LNCAP (cell line): ENCODE measurements at regions not wholly inside any gene's neighbourhood (a gene's known extent, or its start where the extent isn't known, plus 50 kb on each side); places are given as distances from the start of the nearest gene placed in this dataset.

ENCODE experiments used
- TF ChIP-seq, protein P1 (sequence below): fragments of 450-650 bp; IDR thresholded peaks from 2 replicates; pipeline ENCODE4 v1.5.1; 2017; ENCODE audit warnings: mild to moderate bottlenecking

DNA sequence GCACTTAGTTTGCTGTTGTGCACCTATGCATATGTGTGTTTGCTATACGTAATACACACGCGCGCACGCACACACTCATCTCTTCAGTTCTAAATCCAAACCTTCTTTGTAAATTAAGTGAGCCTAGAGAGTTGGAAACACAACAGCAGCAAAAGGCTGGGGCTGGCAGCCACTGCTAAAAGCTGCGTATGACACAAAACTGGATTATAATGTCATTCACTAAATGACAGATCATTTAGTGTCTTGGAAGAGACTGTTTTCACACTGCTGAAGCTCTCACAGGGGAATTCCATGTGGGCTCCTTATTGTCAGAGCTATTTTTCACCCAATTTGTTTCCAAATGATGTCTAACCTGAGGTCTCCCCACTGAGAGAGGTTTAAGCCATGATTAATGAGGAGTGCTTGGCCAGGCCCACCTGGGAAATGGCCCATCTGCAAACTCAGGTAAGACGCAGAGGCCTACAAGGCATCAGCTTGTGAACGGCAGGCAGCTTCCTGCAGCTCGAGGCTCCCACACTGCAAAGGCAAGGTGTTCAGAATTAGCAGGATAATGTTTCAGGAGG lies 94.2 kb downstream of the OLIG3 start:
- TF ChIP-seq, protein P1, sequence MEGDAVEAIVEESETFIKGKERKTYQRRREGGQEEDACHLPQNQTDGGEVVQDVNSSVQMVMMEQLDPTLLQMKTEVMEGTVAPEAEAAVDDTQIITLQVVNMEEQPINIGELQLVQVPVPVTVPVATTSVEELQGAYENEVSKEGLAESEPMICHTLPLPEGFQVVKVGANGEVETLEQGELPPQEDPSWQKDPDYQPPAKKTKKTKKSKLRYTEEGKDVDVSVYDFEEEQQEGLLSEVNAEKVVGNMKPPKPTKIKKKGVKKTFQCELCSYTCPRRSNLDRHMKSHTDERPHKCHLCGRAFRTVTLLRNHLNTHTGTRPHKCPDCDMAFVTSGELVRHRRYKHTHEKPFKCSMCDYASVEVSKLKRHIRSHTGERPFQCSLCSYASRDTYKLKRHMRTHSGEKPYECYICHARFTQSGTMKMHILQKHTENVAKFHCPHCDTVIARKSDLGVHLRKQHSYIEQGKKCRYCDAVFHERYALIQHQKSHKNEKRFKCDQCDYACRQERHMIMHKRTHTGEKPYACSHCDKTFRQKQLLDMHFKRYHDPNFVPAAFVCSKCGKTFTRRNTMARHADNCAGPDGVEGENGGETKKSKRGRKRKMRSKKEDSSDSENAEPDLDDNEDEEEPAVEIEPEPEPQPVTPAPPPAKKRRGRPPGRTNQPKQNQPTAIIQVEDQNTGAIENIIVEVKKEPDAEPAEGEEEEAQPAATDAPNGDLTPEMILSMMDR: no peak

DNA sequence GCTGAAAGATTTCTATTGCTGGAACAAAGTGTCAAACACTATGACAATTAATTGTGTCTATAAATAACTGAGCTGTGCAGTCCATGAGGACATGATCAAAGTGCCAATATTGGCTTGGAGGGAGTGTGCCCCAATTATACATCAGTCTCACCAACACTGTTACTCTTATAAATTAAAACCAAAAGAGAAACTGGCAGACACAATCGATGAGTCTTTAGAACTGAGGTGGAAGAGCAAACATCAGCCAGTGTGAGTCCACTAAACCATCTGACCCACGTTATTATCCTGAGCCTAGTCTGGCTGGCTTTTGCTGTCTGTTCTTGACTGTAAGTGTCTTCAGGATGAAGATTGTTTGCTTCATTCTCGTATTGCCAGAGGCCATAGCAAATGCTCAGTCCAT lies 98.9 kb downstream of the OLIG3 start:
- TF ChIP-seq, protein P1: no peak

DNA sequence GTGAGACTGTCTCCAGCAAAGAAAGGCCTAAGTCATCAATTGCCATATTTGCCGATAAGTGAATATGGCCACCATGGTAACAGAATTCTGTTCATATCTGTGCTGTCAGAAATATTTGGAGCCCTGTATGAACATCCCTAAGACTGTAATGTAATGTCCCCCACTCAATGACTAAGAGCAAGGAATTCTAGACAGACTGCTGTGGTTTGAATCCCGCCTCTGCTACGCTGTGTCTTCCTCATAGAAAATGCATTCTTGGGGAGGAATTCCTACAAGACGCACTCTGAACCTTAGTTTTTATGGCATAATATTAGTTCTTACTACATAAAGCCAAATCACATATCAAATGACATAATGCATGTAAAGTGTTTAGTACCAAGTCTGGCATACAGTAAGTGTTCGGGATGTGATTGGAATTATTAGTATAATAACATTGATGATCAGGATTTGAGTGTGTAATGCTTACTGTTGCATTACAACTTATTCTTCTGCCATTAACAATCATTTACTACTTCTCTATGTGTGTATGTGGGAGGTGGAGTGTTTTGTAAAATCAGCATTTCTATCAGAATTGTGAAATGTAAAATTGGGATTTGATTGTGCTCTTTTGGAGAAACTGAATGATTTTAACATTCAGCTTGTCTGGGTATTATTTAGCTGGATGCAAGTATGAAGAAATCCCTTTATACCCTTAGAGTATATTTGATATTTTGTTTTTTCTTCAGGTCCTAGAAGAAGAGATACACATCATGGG lies 103.0 kb downstream of the OLIG3 start:
- TF ChIP-seq, protein P1: no peak

DNA sequence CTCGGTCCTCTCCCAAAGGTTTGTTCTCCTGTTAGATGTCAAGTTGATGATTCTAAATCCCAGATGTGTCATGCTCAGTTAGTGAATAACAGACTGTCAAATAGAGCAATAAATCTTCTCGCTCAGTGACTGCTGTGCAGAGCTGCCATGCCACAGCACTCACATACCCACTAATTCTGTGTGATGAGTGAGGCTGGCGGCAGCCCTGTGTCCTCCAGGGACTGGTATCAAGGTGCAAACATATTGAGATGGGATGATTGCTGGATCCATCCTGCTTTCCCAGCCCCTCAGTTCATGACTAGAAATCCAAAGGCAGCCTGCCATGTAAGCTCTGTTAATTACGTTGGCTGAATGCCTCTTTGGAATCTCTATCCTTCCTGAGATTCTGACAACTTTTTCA lies 103.9 kb downstream of the OLIG3 start:
- TF ChIP-seq, protein P1: no peak

DNA sequence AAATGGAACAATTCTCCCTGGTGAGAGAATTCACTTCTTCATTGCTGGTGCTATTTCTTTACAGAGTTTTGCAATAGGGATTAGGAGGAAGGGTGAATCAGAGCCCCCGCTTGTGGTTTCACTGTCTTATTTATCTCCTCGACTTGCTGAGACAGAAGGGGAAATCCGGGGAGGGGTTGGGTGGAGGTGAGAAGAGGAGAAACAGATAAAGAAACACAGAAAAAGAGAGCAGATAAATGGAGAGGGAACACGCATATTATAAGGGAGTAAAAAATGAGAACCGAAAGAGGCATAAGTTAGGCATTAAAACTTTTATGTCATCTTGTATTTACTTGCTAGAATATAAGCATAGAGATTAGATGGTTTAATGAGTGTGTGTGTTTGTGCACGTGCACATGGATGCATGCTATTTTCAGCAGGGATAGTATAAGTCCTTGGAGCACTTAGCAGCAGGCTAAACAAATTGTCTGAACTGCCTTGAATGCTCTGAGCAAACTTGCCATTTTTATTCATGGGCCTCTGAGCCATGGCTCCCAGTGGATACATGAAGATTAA lies 105.0 kb downstream of the OLIG3 start:
- TF ChIP-seq, protein P1: no peak

DNA sequence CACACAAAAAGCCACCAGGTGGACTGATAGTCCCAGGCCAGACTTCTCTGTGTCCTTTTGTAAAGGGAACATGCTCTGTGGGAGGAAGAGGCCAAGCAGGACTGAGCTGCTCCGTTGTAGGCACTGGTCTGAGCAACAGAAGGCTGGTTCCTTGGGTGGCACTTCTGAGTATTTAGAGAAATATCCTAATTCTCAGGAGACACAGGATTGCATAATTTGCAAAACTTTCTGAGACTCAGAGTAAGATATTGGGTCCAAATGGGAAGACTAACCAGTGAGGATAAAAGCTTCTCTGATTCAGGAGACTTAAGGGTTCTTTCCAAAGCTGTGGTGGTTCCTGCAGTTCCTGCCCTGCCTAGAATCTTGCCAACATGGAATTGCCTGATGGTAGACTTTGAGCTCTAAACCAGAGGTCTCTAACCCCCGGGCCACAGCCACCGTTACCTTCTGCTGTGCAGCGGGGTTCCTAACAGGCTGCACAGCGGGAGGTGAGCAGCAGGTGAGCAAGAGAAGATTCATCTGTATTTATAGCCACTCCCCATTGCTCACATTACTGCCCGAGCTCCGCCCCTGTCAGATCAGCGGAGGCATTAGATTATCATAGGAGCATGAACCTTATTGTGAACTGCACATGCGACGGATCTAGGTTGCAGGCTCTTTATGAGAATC lies 107.0 kb downstream of the OLIG3 start:
- TF ChIP-seq, protein P1: no peak

DNA sequence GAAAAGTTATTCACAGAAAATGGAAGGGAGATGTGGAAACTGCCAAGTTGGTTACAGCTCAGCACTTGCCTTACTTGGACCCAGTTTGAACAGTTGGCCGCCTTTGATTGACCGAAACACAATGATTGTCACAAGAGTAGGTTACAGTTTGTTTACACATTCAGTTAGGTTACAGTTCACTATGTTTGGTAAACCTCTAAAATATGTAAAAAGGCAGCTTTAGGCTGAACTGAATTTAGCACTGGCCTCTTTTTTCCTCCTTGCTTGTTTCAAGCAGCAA lies 116.2 kb downstream of the OLIG3 start:
- TF ChIP-seq, protein P1: no peak
